ENCODE measurements at regions not wholly inside any gene's neighbourhood (a gene's known extent, or its start where the extent isn't known, plus 50 kb on each side); places are given as distances from the start of the nearest gene placed in this dataset.
A peak's percentile ranks its signal among the peaks of the same experiment; 100 is the strongest.

DNA sequence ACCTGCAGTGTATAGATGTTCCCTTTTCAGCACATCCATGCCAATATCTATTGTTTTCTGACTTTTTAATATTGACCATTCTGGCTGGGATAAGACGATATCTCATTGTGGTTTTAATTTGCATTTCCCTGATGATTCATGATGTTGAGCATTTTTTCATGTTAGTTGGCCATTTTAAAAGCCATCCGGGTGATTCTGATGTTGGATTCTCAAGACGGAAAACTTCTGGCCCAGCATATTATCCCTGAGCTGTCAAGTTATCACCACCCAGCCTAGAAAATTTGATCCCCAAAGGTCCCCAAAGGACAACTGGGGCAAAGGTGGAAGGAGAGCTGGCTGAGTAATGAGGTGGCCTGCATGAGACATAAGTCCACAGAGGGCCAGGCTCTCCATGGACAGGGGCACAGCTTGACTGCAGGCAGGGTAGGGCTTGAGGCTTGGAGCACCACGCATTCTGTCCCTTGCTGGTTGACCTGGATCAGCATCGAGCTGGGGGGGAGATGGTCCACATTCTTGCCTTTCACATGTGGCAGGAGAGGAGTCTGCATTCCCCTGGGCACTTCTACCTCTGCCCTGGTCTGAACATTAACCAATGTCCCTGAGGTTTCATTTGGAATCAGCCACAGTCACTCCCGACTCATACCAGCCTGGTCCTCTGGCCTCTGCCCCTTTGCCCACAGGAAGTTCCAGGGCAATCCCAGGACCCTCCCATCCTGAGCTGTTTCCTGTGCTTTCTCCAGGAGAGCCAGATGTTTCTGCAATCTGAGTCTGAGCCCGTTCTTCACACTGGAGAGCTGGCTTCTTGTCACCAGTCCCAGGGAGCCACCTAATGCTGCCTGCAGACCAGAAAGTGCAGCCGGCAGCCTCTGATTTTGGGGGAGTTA is 69.2 kb downstream of the ISG20 start:
- DNase-seq (ENCODE audit: low read depth): peak; percentile 43

- DNase-seq (ENCODE audit: low read depth): peak; percentile 29
Observed at GRCh38 chr15:88708655-88709054, 69.8 kb downstream of the ISG20 start.

GRCh38 chr15:88710027-88710715 is 71.4 kb downstream of the ISG20 start:
- no peak for DNase-seq (ENCODE audit: low read depth)

DNA sequence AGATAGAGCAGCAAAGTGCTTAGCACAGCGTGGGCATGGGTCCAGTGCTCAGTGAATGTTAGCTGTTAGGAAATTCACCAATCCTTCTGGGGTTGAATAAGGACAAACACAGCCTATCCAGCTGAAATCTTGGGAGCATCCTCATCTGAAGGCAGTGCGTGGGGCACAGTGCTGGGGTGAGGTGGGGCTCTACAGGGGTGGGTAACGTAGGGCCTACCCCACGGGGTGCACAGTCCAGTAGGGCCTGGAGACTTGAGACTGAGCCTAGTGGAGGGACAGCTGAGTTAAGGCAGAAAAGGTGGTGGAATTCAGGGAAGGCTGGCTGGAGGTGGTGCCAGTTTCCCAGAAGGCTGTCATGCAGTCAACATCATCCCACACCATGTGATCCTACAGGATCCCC is 73.0 kb downstream of the ISG20 start:
- DNase-seq (ENCODE audit: low read depth): no peak

- no peak for DNase-seq (ENCODE audit: low read depth)
Observed at GRCh38 chr15:88714782-88715372, 76.1 kb downstream of the ISG20 start.

DNA sequence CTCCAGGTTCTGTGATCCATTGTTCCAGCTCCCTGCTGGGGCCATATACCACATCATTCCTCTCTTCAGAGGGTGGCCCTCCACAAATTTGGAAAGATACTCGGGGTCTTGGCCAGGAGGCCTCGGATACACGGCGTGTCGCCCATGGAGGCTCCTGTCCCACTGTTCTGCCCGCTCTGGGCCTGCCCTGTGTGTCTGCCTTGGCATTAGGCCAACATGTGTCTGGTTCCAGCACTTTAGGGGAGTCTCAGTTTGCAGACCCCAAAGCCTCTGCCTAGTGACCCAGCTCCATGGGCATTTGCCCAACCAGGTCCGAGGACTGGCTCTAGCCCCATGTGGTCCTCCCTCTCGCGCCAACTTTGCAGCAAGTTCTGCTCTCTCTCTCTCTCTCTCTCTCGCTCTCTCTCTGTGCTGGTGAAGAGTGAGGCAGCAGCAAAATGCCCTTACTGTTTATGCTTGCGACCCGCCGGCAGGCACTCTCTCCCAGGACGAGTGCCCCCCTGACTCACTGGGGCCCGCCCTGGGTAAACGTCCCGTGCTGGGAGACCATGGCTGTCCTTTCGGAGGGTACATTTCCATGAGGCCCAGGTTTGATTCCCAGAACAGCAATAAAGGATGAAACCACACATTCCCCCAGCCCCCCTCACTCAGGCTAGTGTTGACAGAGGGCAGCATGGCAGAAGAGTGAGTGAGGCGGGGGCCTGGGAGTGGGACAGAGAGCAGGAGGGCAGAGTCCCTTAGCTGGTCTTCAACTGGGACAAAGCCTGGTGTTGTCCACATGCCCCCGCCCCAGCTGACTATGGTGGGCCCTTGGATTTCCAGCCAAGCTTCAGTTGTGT is 77.9 kb downstream of the ISG20 start:
- DNase-seq (ENCODE audit: low read depth): no peak

DNA sequence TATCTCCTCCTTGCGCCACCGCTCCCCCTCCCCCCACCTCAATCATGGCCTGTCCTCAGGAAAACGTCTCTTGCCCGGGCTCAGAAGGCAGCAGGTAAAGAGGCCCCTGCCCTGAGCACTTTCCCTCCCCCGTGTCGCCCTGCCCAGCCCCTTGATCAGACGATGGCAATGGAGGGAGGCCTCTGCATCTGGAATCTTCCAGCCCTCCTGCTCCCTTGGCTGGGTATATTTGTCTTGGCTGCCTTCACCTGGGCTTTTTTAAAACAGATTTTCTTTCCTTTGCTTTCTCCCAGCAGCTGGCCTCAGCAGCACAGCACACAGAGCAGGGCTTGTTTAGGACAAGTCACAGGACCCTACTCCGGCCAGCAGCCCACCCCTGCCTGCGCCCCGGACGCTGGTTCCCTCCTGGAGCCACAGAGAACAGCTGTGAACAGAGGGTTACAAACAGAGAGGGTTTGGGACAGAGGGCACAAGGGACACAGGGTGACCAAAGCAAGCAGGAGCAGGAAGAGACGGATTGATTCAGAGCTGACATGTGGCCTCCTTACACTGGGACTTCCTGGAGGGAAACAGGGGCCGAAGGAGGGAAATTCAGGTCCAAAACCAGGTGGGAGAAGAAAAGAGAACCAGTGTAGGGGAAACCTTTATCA is 78.7 kb downstream of the ISG20 start:
- DNase-seq (ENCODE audit: low read depth): no peak

DNA sequence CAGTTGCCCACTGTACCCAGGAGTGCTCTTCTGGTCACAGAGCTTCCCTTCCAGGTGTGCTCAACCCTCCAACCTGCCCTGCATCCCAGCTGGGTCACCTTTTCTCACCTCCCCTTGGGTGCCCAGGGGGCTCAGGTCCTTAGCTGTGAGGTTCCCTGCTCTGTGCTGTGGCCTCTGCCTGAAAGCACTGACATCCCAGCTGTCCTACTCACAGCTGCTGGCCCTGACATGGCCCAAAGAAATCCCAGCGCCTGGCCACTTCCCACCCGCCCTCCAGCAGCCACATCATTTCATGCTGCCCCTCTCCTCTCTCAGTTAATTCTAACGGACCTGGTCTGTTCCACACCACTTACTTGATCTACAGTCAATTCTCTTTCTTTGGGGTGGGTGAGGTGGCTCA is 79.9 kb downstream of the ISG20 start:
- DNase-seq (ENCODE audit: low read depth): no peak

DNA sequence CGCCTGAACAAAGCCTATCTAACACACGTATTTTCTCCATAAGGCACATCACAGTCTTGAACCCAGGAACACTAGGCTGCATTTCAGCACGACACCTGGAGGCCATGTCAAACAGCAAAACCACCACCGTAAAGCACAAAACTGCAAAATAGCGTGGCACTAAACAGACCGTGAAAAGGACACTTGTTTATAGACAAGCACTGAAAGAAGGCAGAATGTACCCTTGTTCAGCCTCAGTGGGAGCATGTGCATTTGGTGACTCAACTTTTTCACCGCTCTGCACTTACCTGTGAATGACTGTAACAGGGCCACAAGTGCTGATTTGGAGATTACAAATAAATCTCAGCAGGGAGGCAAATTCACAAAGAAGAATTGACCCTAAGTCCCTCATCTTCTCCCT is 80.8 kb downstream of the ISG20 start:
- DNase-seq (ENCODE audit: low read depth): no peak

DNA sequence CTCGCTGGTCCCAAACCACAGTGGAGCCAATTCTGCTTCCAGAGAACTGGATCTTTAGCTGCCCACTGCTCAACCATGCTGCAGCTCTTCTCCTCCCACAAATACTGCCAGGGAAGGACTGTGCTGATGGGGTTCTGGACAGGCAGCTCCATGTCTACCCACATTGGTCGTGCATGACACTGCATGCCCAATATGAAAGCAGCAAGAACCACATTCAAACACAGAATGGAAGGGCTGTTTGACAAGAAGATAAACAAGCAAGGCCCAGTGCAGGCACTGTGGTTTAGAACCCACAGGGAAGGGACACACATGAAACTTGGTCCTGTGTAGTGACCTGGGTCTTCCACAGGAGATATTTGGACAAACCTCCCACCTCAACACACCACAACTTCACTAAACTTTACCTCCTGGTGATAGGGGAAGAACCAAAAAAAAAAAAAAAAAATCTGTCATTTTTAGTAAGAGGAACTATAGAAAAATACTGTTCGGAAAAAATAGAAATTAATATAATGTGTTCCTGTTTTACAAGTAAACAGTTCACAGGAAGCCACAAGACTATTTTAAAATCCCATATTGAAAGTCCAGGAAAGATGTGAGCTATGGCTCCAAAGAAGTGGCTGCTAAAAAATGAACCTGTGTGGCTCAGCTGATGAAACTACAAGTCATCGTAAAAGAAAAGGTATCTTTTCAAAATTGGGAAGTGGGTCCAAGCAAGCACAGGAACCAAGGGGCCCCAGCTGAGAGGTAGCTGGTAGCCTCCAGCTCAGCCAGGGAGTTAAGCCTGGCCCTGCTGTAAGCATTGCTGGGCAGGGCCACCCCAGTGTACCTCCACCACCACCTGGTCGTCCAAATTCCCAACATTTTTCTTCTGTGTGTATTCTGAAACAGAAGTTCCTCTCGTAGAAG is 77.7 kb upstream of the ACAN start:
- no peak for DNase-seq (ENCODE audit: low read depth)

DNA sequence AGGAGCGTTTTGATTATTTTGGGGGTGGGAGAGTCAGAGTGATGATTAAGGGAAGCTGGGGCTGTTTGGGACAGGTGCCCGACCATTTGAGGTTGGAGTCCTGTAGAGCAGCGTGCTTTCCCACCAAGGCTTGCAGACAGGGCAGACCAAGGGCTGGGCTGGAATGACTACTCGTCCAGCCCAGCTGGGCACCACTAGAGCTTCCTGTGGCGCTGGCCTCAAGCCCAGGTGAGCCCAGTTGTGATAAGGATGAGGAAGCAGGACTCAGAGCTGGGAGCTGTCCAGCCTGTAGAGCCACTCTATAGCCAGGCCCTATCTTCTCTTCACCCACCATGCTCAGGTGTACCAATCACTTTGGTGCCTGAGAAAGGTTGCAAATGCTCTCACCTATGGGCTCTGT is 75.8 kb upstream of the ACAN start:
- no peak for DNase-seq (ENCODE audit: low read depth)

- no peak for DNase-seq (ENCODE audit: low read depth)
Observed at GRCh38 chr15:88729581-88729980, 73.7 kb upstream of the ACAN start.

DNA sequence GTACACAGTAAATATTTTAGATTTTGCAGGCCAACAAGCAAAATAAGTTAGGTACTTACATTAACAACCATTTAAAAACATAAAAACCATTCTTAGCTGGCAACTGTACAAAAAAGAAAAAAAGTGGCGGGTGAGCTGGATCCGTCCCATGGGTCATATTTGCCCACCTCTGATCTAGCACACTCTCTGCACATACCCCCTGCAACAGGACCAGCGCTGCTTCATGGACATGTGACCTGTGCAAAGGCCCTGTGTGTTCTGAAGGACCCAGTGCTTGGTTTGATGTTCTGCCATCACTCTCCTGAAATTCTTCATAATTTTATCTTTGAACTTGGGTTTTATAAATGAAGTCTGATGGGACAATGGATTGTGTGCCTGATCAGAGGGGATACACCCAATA is 72.5 kb upstream of the ACAN start:
- DNase-seq (ENCODE audit: low read depth): no peak

DNA sequence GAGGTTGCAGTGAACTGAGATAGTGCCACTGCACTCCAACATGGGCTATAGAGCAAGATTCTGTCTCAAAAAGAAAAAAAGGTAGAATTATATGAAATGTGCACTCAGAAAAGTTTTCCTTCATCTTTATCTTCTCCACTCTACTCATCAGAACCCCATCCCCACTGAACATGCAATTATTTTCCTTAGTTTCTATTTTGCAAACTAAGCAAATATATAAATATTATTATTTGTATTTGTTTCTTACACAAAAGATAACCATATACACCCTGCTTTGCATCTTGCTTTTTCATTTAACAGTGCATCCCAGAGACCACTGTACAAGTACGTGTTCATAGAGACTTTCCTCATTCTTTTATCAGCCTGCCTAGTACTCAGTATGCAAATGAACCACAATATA is 68.0 kb upstream of the ACAN start:
- DNase-seq (ENCODE audit: low read depth): no peak

GRCh38 chr15:88736204-88736603 is 67.0 kb upstream of the ACAN start:
- DNase-seq (ENCODE audit: low read depth): no peak

GRCh38 chr15:88738796-88739195 is 64.4 kb upstream of the ACAN start:
- DNase-seq (ENCODE audit: low read depth): no peak

DNA sequence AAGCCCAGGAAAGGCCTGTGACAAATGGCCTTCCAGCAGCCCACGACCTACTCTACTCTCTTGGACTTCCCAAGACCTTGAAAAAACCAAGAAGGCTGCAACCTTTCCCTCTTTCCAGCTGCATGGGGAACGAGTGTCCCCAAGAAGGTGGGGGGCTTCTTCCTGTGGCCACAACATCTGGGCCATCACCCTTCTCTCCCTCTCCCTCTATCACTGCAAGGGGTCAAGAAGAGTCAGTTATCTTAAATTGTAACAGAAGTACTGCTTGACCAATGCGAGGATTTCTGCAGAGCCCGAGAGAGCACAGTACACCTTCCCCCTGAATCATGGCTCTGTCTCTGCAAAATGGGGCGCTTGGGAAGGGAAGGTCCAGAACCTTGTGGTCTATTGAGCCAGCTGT is 63.7 kb upstream of the ACAN start:
- DNase-seq (ENCODE audit: low read depth): no peak

- DNase-seq (ENCODE audit: low read depth): no peak
Observed at GRCh38 chr15:88740356-88740755, 62.9 kb upstream of the ACAN start.

GRCh38 chr15:88741046-88741445 is 62.2 kb upstream of the ACAN start:
- DNase-seq (ENCODE audit: low read depth): no peak

DNA sequence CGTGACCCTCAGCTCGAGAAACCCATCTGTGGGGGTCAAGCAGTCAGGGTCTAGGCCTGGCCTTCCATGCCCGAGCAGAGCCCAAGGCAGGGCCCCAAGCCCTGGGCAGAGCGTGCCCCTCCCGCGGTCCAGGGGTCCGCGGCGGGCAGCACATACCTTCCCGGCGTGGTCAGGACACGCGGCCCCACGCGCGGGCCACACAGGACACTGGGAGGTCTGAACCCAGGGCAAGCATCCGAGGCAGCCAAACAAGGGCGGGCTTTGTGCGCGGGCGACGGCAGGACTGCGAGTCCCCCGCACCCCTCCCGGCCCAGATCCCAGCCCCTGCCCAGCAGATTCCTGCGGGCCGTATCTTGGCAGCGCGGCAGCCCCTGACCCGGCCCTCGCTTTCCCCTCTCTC is 61.6 kb upstream of the ACAN start:
- DNase-seq (ENCODE audit: low read depth): no peak

GRCh38 chr15:88742161-88742560 is 61.1 kb upstream of the ACAN start:
- DNase-seq (ENCODE audit: low read depth): no peak

Data from ELR (cell line).